Peyer's patch (tissue), 4 donors: ENCODE measurements at regions not wholly inside any gene's neighbourhood (a gene's known extent, or its start where the extent isn't known, plus 50 kb on each side); places are given as distances from the start of the nearest gene placed in this dataset.

ENCODE experiments used
- POLR2A ChIP-seq, 2 donors: fragments of 450-650 bp; IDR thresholded peaks; one replicate each; pipeline ENCODE4 v1.5.1; 2017; ENCODE audit warnings: antibody characterized with exemption in 2 of 2, mild to moderate bottlenecking in 2 of 2, moderate library complexity in 2 of 2
- TF ChIP-seq, protein P1 (sequence below), 6 experiments: fragments of 450-650 bp in 4 of 6; fragments of 200-600 bp in 2 of 6; sonication (generic) in 1 of 6; IDR thresholded peaks; one replicate each; pipeline ENCODE4 v1.5.1; 2017 to 2019; ENCODE audit warnings: antibody characterized with exemption in 6 of 6, mild to moderate bottlenecking in 3 of 6, moderate library complexity in 1 of 6

GRCh38 chr2:238698072-238698352 is 149.9 kb upstream of the TWIST2 start:
- TF ChIP-seq, protein P1, sequence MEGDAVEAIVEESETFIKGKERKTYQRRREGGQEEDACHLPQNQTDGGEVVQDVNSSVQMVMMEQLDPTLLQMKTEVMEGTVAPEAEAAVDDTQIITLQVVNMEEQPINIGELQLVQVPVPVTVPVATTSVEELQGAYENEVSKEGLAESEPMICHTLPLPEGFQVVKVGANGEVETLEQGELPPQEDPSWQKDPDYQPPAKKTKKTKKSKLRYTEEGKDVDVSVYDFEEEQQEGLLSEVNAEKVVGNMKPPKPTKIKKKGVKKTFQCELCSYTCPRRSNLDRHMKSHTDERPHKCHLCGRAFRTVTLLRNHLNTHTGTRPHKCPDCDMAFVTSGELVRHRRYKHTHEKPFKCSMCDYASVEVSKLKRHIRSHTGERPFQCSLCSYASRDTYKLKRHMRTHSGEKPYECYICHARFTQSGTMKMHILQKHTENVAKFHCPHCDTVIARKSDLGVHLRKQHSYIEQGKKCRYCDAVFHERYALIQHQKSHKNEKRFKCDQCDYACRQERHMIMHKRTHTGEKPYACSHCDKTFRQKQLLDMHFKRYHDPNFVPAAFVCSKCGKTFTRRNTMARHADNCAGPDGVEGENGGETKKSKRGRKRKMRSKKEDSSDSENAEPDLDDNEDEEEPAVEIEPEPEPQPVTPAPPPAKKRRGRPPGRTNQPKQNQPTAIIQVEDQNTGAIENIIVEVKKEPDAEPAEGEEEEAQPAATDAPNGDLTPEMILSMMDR (IDR thresholded peaks at IDR 0.05), result no peak
- TF ChIP-seq POLR2A (IDR thresholded peaks at IDR 0.05), result no peak
